Neural cell (in vitro differentiated cells): ENCODE measurements at regions not wholly inside any gene's neighbourhood (a gene's known extent, or its start where the extent isn't known, plus 50 kb on each side); places are given as distances from the start of the nearest gene placed in this dataset.

Source experiments
- H2AFZ ChIP-seq: fragments of 200-600, 300-800 bp; sonication (generic), shearing (Covaris generic); 2 replicates; pipeline ENCODE4 v1.6.0; 2014; ENCODE audit warnings: low read depth, mild to moderate bottlenecking, antibody characterized with exemption, low read length, moderate library complexity
- H3F3A ChIP-seq: fragments of 200-600 bp; shearing (Covaris generic); 2 replicates; pipeline ENCODE4 v1.6.1; 2016; ENCODE audit warnings: mild to moderate bottlenecking, moderate library complexity, mixed read lengths, antibody characterized with exemption, low read length; ENCODE audit not compliant: insufficient read depth, poor library complexity, severe bottlenecking
- H3K27ac ChIP-seq: fragments of 200-600, 300-800 bp; sonication (generic), shearing (Covaris generic); 2 replicates; pipeline ENCODE4 v1.5.1; 2014; ENCODE audit warnings: mild to moderate bottlenecking, low read length, moderate library complexity
- H3K27me3 ChIP-seq: fragments of 300-800, 200-600 bp; sonication (generic), shearing (Covaris generic); 2 replicates; pipeline ENCODE4 v1.6.0; 2014; ENCODE audit warnings: mild to moderate bottlenecking, low read depth, low read length, moderate library complexity; ENCODE audit not compliant: insufficient read depth
- H3K36me3 ChIP-seq: fragments of 300-800, 200-600 bp; sonication (generic), shearing (Covaris generic); 2 replicates; pipeline ENCODE4 v1.5.1; 2014; ENCODE audit warnings: mild to moderate bottlenecking, antibody characterized with exemption, low read length, moderate library complexity; ENCODE audit not compliant: insufficient read depth
- H3K4me2 ChIP-seq: fragments of 300-800, 200-600 bp; sonication (generic), shearing (Covaris generic); 2 replicates; pipeline ENCODE4 v1.6.0; 2014; ENCODE audit warnings: mild to moderate bottlenecking, low read length
- H3K4me3 ChIP-seq: fragments of 300-800, 200-600 bp; sonication (generic), shearing (Covaris generic); 2 replicates; pipeline ENCODE4 v1.5.1; 2014; ENCODE audit warnings: mild to moderate bottlenecking, low read length, moderate library complexity
- H3K79me2 ChIP-seq: fragments of 200-600 bp; shearing (Covaris generic); replicated peaks from 2 replicates; pipeline ENCODE4 v1.6.0; 2014; ENCODE audit warnings: mild to moderate bottlenecking, low read length, moderate library complexity; ENCODE audit not compliant: insufficient read depth
- H3K9ac ChIP-seq: fragments of 300-800, 200-600 bp; sonication (generic), shearing (Covaris generic); 2 replicates; pipeline ENCODE4 v1.6.1; 2016; ENCODE audit warnings: mild to moderate bottlenecking, low read length, mixed read lengths
- H3K9me2 ChIP-seq: fragments of 200-600 bp; shearing (Covaris generic); 2 replicates; pipeline ENCODE4 v1.6.1; 2016; ENCODE audit warnings: mild to moderate bottlenecking, low read length, mixed read lengths; ENCODE audit not compliant: insufficient read depth
- H3K9me3 ChIP-seq: fragments of 200-600, 300-800 bp; sonication (generic), shearing (Covaris generic); 2 replicates; pipeline ENCODE4 v1.6.1; 2016; ENCODE audit warnings: mild to moderate bottlenecking, mixed run types, low read length, moderate library complexity, mixed read lengths
- H4K20me1 ChIP-seq: fragments of 200-600 bp; shearing (Covaris generic); 2 replicates; pipeline ENCODE4 v1.6.1; 2016; ENCODE audit warnings: mild to moderate bottlenecking, mixed run types; ENCODE audit not compliant: insufficient read depth
- CTCF ChIP-seq: fragments of 450-650 bp; IDR thresholded peaks from 2 replicates; pipeline ENCODE4 v1.5.1; 2014; ENCODE audit warnings: antibody characterized with exemption, mild to moderate bottlenecking, moderate library complexity; ENCODE audit not compliant: poor library complexity, severe bottlenecking
- EP300 ChIP-seq: fragments of 450-650 bp; conservative IDR thresholded peaks from 2 replicates; pipeline ENCODE4 v1.6.1; 2014; ENCODE audit warnings: antibody characterized with exemption, mild to moderate bottlenecking, moderate library complexity; ENCODE audit not compliant: poor library complexity, severe bottlenecking
- EZH2 ChIP-seq: fragments of 200-600, 300-800 bp; shearing (Covaris generic), sonication (generic); IDR thresholded peaks from 2 replicates; pipeline ENCODE4 v1.6.1; 2014; ENCODE audit warnings: antibody characterized with exemption, low read length, borderline replicate concordance, mild to moderate bottlenecking; ENCODE audit not compliant: insufficient read depth, poor library complexity, severe bottlenecking
- MXI1 ChIP-seq: fragments of 450-650 bp; conservative IDR thresholded peaks from 2 replicates; pipeline ENCODE4 v1.6.1; 2014; ENCODE audit warnings: antibody characterized with exemption, mild to moderate bottlenecking; ENCODE audit not compliant: poor library complexity, severe bottlenecking
- POLR2AphosphoS5 ChIP-seq: IDR thresholded peaks from 2 replicates; pipeline ENCODE4 v1.6.1; 2012
- RAD21 ChIP-seq: fragments of 450-650 bp; conservative IDR thresholded peaks from 2 replicates; pipeline ENCODE4 v1.6.1; 2014; ENCODE audit warnings: antibody characterized with exemption, mild to moderate bottlenecking, moderate library complexity
- REST ChIP-seq: IDR thresholded peaks from 2 replicates; pipeline ENCODE4 v1.6.1; 2012; ENCODE audit warnings: borderline replicate concordance
- SMC3 ChIP-seq: fragments of 450-650 bp; conservative IDR thresholded peaks from 2 replicates; pipeline ENCODE4 v1.6.1; 2014; ENCODE audit warnings: antibody characterized with exemption, mild to moderate bottlenecking, moderate library complexity; ENCODE audit not compliant: poor library complexity
- TAF1 ChIP-seq: IDR thresholded peaks from 2 replicates; pipeline ENCODE4 v1.6.1; 2012; ENCODE audit warnings: low read depth

- H3K27me3 ChIP-seq = no peaks in the 10 kb centered on the region
- H2AFZ ChIP-seq = no peak overlapping the region
- no peak overlapping the region for H3K9ac ChIP-seq
- H3K79me2 ChIP-seq = no peaks in the 10 kb centered on the region
- no peaks in the 10 kb centered on the region for H3K9me3 ChIP-seq
- no peak overlapping the region for H3K4me2 ChIP-seq
- H3K9me2 ChIP-seq = no peaks in the 10 kb centered on the region
- no peaks in the 10 kb centered on the region for H4K20me1 ChIP-seq
- no peak overlapping the region for H3K4me3 ChIP-seq
- H3F3A ChIP-seq = no peaks in the 10 kb centered on the region
- no peak overlapping the region for H3K27ac ChIP-seq
- H3K36me3 ChIP-seq = no peaks in the 10 kb centered on the region
- no peak for TF ChIP-seq CTCF
- no peak for TF ChIP-seq EZH2
- TF ChIP-seq RAD21 = no peak
- no peak for TF ChIP-seq POLR2AphosphoS5
- TF ChIP-seq TAF1 = no peak
- TF ChIP-seq EP300 = no peak
- no peak for TF ChIP-seq SMC3
- TF ChIP-seq MXI1 = no peak
- TF ChIP-seq REST = no peak
These were observed 70.4 kb upstream of the FCN1 start for GRCh38 chr9:134987906-134988700.

GRCh38 chr9:134988706-134989105 is 71.0 kb upstream of the FCN1 start:
- no peak overlapping the region for H3K4me3 ChIP-seq
- no peaks in the 10 kb centered on the region for H4K20me1 ChIP-seq
- H3K9me2 ChIP-seq = no peaks in the 10 kb centered on the region
- H3K79me2 ChIP-seq = no peaks in the 10 kb centered on the region
- no peaks in the 10 kb centered on the region for H3F3A ChIP-seq
- H3K4me2 ChIP-seq = no peak overlapping the region
- H3K27me3 ChIP-seq = no peaks in the 10 kb centered on the region
- TF ChIP-seq EZH2 = no peak
- no peak for TF ChIP-seq CTCF
- no peak for TF ChIP-seq RAD21
- no peak for TF ChIP-seq REST
- TF ChIP-seq TAF1 = no peak
- TF ChIP-seq SMC3 = no peak
- no peak for TF ChIP-seq POLR2AphosphoS5
- no peak for TF ChIP-seq EP300
- no peak for TF ChIP-seq MXI1
- H3K36me3 ChIP-seq = no peaks in the 10 kb centered on the region
- H3K27ac ChIP-seq = no peak overlapping the region
- H3K9ac ChIP-seq = no peak overlapping the region
- no peaks in the 10 kb centered on the region for H3K9me3 ChIP-seq
- no peak overlapping the region for H2AFZ ChIP-seq
